ENCODE measurements at regions not wholly inside any gene's neighbourhood (a gene's known extent, or its start where the extent isn't known, plus 50 kb on each side); places are given as distances from the start of the nearest gene placed in this dataset.

DNA sequence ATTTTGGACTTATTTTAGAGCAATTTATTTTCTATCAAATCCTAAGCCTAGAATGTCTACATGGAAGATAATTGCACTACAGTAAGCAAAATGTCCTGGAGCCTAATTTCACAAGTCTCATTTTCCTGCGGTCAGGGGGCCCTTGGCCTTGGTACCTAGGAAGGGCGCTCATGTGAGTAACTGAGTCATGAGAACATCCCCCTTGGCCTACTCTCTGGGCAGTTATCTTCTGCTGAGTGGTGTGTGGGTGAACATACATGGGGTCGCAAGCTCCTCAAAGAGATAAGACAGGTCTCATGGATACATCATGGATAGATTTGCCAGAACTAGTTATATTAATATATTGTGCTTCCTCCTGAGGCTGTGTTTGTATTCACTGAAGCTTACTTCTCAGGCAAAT lies 211.2 kb upstream of the MARCKS start:
- no peaks in the 10 kb centered on the region for H3K79me2 ChIP-seq (ENCODE audit: insufficient read depth, low read length)
- TF ChIP-seq EZH2 (IDR thresholded peaks at IDR 0.05; ENCODE audit: borderline replicate concordance, low read length), result no peak
- TF ChIP-seq, protein P1, sequence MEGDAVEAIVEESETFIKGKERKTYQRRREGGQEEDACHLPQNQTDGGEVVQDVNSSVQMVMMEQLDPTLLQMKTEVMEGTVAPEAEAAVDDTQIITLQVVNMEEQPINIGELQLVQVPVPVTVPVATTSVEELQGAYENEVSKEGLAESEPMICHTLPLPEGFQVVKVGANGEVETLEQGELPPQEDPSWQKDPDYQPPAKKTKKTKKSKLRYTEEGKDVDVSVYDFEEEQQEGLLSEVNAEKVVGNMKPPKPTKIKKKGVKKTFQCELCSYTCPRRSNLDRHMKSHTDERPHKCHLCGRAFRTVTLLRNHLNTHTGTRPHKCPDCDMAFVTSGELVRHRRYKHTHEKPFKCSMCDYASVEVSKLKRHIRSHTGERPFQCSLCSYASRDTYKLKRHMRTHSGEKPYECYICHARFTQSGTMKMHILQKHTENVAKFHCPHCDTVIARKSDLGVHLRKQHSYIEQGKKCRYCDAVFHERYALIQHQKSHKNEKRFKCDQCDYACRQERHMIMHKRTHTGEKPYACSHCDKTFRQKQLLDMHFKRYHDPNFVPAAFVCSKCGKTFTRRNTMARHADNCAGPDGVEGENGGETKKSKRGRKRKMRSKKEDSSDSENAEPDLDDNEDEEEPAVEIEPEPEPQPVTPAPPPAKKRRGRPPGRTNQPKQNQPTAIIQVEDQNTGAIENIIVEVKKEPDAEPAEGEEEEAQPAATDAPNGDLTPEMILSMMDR (IDR thresholded peaks at IDR 0.05; ENCODE audit: low read length), result no peak
- H3K9me3 ChIP-seq (ENCODE audit: low read length), result no peaks in the 10 kb centered on the region
- no peak overlapping the region for H3K4me3 ChIP-seq (ENCODE audit: low read depth, low read length, poor library complexity, severe bottlenecking)
- no peak overlapping the region for H2AFZ ChIP-seq (ENCODE audit: low read length)
- peaks cover 28% of the 10 kb centered on the region for H3K4me1 ChIP-seq (ENCODE audit: insufficient read depth, low read length, severe bottlenecking)
- no peak overlapping the region for H3K9ac ChIP-seq (ENCODE audit: low read length)
- no peaks in the 10 kb centered on the region for H3K36me3 ChIP-seq (ENCODE audit: insufficient read depth, low read length)
- no peaks in the 10 kb centered on the region for H3F3A ChIP-seq (ENCODE audit: insufficient read depth, low read length)
- no peaks in the 10 kb centered on the region for H4K20me1 ChIP-seq (ENCODE audit: insufficient read depth, low read length)
- H3K9me2 ChIP-seq (ENCODE audit: low read depth, low read length), result no peaks in the 10 kb centered on the region
- H3K27ac ChIP-seq (ENCODE audit: low read depth, low read length, poor library complexity, severe bottlenecking), result no peak overlapping the region
- H3K4me2 ChIP-seq (ENCODE audit: low read length), result no peak overlapping the region
- H3K27me3 ChIP-seq (ENCODE audit: insufficient read depth, low read length), result no peaks in the 10 kb centered on the region

DNA sequence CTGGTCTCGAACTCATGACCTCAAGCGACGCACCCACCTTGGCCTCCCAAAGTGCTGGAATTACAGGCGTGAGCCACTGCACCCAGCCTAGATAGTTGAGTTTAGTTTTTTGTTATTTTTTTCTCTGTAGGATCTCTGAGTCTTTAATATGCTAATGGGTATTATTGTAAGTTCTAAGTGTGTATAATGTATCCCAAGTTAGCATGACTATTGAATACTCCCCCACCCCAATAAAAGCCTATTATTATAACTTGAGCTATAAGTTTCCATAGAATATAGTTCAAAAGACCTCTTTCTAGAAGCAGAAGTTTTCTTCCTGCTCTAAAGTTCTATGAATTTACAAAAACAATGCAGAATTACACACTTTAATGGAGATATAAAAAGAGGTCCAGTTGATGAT lies 210.4 kb upstream of the MARCKS start:
- no peak overlapping the region for H3K4me3 ChIP-seq (ENCODE audit: low read depth, low read length, poor library complexity, severe bottlenecking)
- no peaks in the 10 kb centered on the region for H3F3A ChIP-seq (ENCODE audit: insufficient read depth, low read length)
- no peak overlapping the region for H2AFZ ChIP-seq (ENCODE audit: low read length)
- H3K36me3 ChIP-seq (ENCODE audit: insufficient read depth, low read length), result no peaks in the 10 kb centered on the region
- no peaks in the 10 kb centered on the region for H3K9me3 ChIP-seq (ENCODE audit: low read length)
- no peak overlapping the region for H3K9ac ChIP-seq (ENCODE audit: low read length)
- TF ChIP-seq, protein P1 (IDR thresholded peaks at IDR 0.05; ENCODE audit: low read length), result no peak
- TF ChIP-seq EZH2 (IDR thresholded peaks at IDR 0.05; ENCODE audit: borderline replicate concordance, low read length), result no peak
- no peaks in the 10 kb centered on the region for H3K27me3 ChIP-seq (ENCODE audit: insufficient read depth, low read length)
- no peaks in the 10 kb centered on the region for H3K9me2 ChIP-seq (ENCODE audit: low read depth, low read length)
- no peaks in the 10 kb centered on the region for H3K79me2 ChIP-seq (ENCODE audit: insufficient read depth, low read length)
- H3K27ac ChIP-seq (ENCODE audit: low read depth, low read length, poor library complexity, severe bottlenecking), result no peak overlapping the region
- H3K4me2 ChIP-seq (ENCODE audit: low read length), result no peak overlapping the region
- no peaks in the 10 kb centered on the region for H4K20me1 ChIP-seq (ENCODE audit: insufficient read depth, low read length)
- H3K4me1 ChIP-seq (ENCODE audit: insufficient read depth, low read length, severe bottlenecking), result peaks cover 28% of the 10 kb centered on the region

DNA sequence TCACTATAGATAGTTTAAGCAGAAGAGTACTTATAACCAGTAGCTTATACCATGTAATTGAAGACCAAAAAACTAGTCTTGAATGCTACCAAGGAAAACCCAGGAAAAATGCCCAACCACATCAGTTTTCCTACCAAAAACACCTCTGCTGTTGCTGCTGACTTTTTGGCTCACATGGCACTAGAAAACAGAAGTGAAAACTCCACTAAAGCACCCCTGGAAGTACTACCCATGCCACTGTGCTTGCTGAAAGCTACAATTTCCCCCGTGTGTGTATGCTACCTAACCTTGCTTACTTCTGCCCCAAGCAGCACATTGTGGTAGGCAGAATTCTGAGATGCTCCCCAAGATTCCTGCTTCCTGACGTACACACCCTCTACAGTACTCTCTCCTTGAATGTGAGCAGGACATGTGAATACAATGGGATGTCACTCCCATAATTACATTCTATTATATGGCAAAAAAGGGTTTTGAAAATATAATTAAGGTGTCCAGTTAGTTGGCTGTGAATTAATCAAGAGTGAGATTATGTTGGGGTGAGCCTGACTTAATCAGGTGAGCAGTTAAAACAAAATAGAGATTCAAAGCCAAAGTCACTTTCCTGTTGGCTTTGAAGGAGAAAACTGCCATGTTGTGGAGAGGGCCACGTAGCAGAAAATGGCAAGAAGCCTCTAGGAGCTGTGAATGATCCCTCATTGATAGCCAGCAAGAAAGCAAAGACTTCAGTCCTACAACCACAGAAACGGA lies 209.8 kb upstream of the MARCKS start:
- TF ChIP-seq, protein P1 (IDR thresholded peaks at IDR 0.05; ENCODE audit: low read length), result no peak
- TF ChIP-seq EZH2 (IDR thresholded peaks at IDR 0.05; ENCODE audit: borderline replicate concordance, low read length), result no peak
- Histone ChIP-seq H3K79me2 (ENCODE audit: insufficient read depth, low read length) (no peaks in the 10 kb centered on the region), H3K9me3 (ENCODE audit: low read length) (no peaks in the 10 kb centered on the region), H3K4me1 (ENCODE audit: insufficient read depth, low read length, severe bottlenecking) (peaks cover 27% of the 10 kb centered on the region), H3K4me3 (ENCODE audit: low read depth, low read length, poor library complexity, severe bottlenecking) (no peak overlapping the region), H3F3A (ENCODE audit: insufficient read depth, low read length) (no peaks in the 10 kb centered on the region), H3K9me2 (ENCODE audit: low read depth, low read length) (no peaks in the 10 kb centered on the region), H3K27me3 (ENCODE audit: insufficient read depth, low read length) (no peaks in the 10 kb centered on the region), H3K4me2 (ENCODE audit: low read length) (no peak overlapping the region), H3K9ac (ENCODE audit: low read length) (no peak overlapping the region), H2AFZ (ENCODE audit: low read length) (no peak overlapping the region), H4K20me1 (ENCODE audit: insufficient read depth, low read length) (no peaks in the 10 kb centered on the region), H3K36me3 (ENCODE audit: insufficient read depth, low read length) (no peaks in the 10 kb centered on the region), H3K27ac (ENCODE audit: low read depth, low read length, poor library complexity, severe bottlenecking) (no peak overlapping the region)
